ENCODE measurements at regions not wholly inside any gene's neighbourhood (a gene's known extent, or its start where the extent isn't known, plus 50 kb on each side); places are given as distances from the start of the nearest gene placed in this dataset.

DNA sequence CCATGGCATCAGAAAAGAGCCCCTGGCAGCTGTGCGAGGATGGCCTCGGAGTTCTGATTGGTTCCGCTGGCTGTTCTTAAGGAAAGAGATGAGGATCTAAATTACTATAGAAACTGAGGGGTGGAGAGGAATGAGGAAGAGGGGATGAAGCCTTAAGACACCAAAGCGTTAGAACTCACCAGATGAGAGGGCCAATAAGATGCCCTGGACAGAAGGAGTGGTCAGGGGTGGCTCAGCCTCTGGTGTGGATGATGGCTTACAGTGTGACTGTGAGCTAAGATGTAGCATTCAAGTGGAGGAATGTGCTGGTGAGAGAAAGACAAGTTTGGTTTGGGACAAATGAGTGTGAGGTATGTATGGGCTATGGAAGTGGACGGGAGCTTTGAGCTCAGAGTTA is 97.8 kb downstream of the ZFP36L2 start:
- TF ChIP-seq, protein P1, sequence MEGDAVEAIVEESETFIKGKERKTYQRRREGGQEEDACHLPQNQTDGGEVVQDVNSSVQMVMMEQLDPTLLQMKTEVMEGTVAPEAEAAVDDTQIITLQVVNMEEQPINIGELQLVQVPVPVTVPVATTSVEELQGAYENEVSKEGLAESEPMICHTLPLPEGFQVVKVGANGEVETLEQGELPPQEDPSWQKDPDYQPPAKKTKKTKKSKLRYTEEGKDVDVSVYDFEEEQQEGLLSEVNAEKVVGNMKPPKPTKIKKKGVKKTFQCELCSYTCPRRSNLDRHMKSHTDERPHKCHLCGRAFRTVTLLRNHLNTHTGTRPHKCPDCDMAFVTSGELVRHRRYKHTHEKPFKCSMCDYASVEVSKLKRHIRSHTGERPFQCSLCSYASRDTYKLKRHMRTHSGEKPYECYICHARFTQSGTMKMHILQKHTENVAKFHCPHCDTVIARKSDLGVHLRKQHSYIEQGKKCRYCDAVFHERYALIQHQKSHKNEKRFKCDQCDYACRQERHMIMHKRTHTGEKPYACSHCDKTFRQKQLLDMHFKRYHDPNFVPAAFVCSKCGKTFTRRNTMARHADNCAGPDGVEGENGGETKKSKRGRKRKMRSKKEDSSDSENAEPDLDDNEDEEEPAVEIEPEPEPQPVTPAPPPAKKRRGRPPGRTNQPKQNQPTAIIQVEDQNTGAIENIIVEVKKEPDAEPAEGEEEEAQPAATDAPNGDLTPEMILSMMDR (IDR thresholded peaks at IDR 0.05; ENCODE audit: low read depth, low read length) = no peak
- TF ChIP-seq MYC (IDR thresholded peaks at IDR 0.05; ENCODE audit: low read depth, low read length) = no peak
- no peak for TF ChIP-seq POLR2A (IDR thresholded peaks at IDR 0.05; ENCODE audit: extremely low read depth, insufficient read length)
